ENCODE measurements at regions not wholly inside any gene's neighbourhood (a gene's known extent, or its start where the extent isn't known, plus 50 kb on each side); places are given as distances from the start of the nearest gene placed in this dataset.
A peak's percentile ranks its signal among the peaks of the same experiment; 100 is the strongest.
"Not testable (repeated sequence)": the region's sequence is repeated elsewhere in the genome, so short reads cannot be mapped to it uniquely, and the experiment has no call there.

DNA sequence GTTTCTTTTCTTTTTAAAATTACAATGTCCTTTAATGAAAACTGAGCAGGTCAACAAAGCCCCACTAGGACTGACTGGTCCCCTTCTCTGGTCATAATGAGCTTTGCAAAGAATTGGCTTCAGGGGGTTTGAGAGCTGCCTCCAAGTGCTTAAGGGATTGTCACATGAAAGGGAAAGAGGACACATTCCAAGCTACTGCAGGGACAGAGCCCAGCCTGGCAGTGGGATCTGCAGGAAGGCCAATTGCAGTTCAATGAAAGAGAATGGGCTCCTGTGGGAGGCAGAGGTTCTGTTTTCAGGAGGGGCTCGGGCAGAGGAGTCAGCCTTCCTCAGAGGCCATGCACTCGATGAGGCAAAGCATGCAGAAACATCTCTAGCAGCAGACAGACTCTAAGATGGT, 84.1 kb upstream of the ACKR3 start:
- 86 to 90% methylated on average over 2 of the region's 2 CpGs for WGBS, 2 donors
- intact Hi-C loops (cut with DNase I): no loop called here

DNA sequence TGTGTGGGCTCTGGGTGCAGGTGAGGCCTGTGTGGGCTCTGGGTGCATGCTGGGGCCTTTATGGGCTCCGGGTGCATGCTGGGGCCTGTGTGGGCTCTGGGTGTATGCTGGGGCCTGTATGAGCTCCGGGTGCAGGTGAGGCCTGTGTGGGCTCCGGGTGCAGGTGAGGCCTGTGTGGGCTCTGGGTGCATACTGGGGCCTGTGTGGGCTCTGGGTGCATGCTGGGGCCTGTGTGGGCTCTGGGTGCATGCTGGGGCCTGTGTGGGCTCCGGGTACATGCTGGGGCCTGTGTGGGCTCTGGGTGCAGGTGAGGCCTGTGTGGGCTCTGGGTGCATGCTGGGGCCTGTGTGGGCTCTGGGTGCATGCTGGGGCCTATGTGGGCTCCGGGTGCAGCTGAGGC, 80.5 kb upstream of the ACKR3 start:
- ATAC-seq; H3K27me3 ChIP-seq; DNase-seq; H3K4me3 ChIP-seq; H3K36me3 ChIP-seq; H3K27ac ChIP-seq; H3K4me1 ChIP-seq; intact Hi-C loops (cut with DNase I); H3K9me3 ChIP-seq: not testable (repeated sequence)
- WGBS, 2 donors: 89 to 94% methylated on average over 5 of the region's 5 CpGs

More for the DNA sequence above, 84.1 kb upstream of the ACKR3 start:
- Histone ChIP-seq H3K27me3 (no peaks in the 10 kb centered on the region), H3K4me3 (no peak overlapping the region), H3K9me3 (peaks cover 0 to 12% (median 9%) of the 10 kb centered on the region in 11 donors), H3K4me1 (no peaks in the 10 kb centered on the region), H3K27ac (no peak overlapping the region), H3K36me3 (no peaks in the 10 kb centered on the region)
- TF ChIP-seq, protein P1, sequence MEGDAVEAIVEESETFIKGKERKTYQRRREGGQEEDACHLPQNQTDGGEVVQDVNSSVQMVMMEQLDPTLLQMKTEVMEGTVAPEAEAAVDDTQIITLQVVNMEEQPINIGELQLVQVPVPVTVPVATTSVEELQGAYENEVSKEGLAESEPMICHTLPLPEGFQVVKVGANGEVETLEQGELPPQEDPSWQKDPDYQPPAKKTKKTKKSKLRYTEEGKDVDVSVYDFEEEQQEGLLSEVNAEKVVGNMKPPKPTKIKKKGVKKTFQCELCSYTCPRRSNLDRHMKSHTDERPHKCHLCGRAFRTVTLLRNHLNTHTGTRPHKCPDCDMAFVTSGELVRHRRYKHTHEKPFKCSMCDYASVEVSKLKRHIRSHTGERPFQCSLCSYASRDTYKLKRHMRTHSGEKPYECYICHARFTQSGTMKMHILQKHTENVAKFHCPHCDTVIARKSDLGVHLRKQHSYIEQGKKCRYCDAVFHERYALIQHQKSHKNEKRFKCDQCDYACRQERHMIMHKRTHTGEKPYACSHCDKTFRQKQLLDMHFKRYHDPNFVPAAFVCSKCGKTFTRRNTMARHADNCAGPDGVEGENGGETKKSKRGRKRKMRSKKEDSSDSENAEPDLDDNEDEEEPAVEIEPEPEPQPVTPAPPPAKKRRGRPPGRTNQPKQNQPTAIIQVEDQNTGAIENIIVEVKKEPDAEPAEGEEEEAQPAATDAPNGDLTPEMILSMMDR (IDR thresholded peaks at IDR 0.05): no peak
- DNase-seq (no peak), ATAC-seq (no peak)

DNA sequence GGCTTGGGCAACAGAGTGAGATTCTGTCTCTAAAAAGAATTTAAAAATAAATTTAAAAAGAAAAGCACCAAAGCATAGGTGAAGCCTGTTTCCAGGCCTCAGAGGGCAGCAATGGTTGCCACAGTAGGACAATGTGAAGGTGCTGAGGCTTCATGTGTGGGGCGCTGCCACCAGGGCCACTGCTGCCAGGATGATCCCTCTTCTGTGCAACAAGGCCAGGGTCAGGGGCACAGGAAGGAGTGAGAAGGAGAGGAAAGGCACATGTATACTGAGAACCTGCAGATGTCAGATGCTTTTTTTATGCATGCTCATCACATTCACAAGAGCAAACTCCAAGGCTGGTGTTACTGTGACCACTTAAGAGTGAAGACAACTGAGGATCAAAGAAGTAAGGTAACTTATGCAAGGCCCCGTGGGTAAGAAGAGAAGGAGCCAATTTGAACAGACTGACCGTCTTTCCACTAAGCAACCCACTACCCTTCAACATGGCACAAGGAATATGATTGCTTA, 79.7 kb upstream of the ACKR3 start:
- TF ChIP-seq, protein P1 (IDR thresholded peaks at IDR 0.05): no peak
- no peak for DNase-seq
- H3K4me1 ChIP-seq: no peaks in the 10 kb centered on the region
- no peak overlapping the region for H3K27ac ChIP-seq
- no peak overlapping the region for H3K4me3 ChIP-seq
- H3K36me3 ChIP-seq: no peaks in the 10 kb centered on the region
- no peaks in the 10 kb centered on the region for H3K9me3 ChIP-seq
- no peaks in the 10 kb centered on the region for H3K27me3 ChIP-seq
- 88 to 92% methylated on average over 3 of the region's 3 CpGs for WGBS, 2 donors
- intact Hi-C loops (cut with DNase I): no loop called here
- ATAC-seq: no peak

DNA sequence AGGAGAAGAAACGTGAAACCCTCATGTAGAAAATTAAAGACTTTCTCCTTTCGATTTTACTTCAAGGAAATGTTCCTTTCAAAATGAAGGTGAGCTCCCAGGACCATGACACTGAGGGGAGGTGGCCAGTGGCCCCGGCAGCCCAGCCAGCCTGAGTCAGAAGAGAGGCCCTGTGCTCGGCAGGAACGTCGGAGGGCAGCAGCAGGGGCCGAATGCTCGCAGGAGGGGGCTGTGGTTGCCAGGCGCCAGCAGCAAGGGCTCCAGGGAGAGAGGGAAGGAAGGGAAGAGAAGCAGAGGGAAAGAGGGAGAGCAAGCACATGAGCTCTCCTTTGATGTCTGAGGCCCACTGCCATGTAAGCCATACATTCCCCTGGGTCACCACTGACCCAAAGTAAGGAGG, 73.3 kb upstream of the ACKR3 start:
- H3K36me3 ChIP-seq: peaks cover 0 to 6% (median 0%) of the 10 kb centered on the region in 9 donors
- H3K9me3 ChIP-seq: no peaks in the 10 kb centered on the region
- H3K4me3 ChIP-seq: no peak overlapping the region
- H3K27me3 ChIP-seq: no peaks in the 10 kb centered on the region
- ATAC-seq: no peak
- H3K27ac ChIP-seq: no peak overlapping the region
- no peak for DNase-seq
- TF ChIP-seq, protein P1 (IDR thresholded peaks at IDR 0.05): no peak
- intact Hi-C loops (cut with DNase I): no loop called here
- 80 to 91% methylated on average over 9 of the region's 9 CpGs for WGBS, 2 donors
- no peaks in the 10 kb centered on the region for H3K4me1 ChIP-seq

DNA sequence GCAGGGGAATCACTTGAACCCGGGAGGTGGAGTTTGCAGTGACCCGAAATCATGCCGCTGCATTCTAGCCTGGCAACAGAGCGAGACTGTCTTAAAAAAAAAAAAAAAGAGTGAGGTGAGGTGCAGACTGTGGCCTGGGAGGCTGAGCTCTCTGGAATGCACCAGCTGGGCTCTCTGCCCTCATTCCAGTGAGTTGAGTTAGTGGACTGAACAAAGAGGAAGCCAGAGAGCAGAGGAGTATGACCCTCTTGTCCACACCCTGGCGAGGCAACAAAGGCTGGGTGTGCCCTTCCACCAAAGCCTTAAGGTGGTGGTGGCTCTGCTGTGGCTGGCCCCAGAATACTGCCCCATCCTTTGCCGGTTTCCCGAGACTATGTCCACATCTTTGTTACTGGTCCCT, 71.3 kb upstream of the ACKR3 start:
- Histone ChIP-seq H3K27me3 (no peaks in the 10 kb centered on the region), H3K36me3 (peaks cover 0 to 6% (median 0%) of the 10 kb centered on the region in 9 donors), H3K4me1 (no peaks in the 10 kb centered on the region), H3K4me3 (no peak overlapping the region), H3K27ac (no peak overlapping the region), H3K9me3 (no peaks in the 10 kb centered on the region)
- intact Hi-C loops (cut with DNase I): no loop called here
- WGBS, 2 donors: 71 to 82% methylated on average over 7 of the region's 7 CpGs
- peak in 1 of 2 donors; percentile 19 for DNase-seq
- peak in 7 of 8 donors; percentile 61 to 92 (median 79) for ATAC-seq
- TF ChIP-seq, protein P1 (IDR thresholded peaks at IDR 0.05): no peak
